Large intestine (tissue), 3 donors: ENCODE measurements at regions not wholly inside any gene's neighbourhood (a gene's known extent, or its start where the extent isn't known, plus 50 kb on each side); places are given as distances from the start of the nearest gene placed in this dataset.

Experiments used
- DNase-seq, 2 donors: peaks; one replicate each; pipeline versions ENCODE4 v3.0.0 to v3.0.0-alpha.2; 2013
- H3K27ac ChIP-seq: one replicate; pipeline ENCODE4 v1.5.1; 2013; ENCODE audit warnings: low read length
- H3K27me3 ChIP-seq: 2 replicates; pipeline ENCODE4 v1.6.1; 2013; ENCODE audit warnings: low read length; ENCODE audit not compliant: control insufficient read depth, insufficient read depth
- H3K36me3 ChIP-seq: 2 replicates; pipeline ENCODE4 v1.6.1; 2013; ENCODE audit warnings: low read length; ENCODE audit not compliant: control insufficient read depth, insufficient read depth
- H3K4me1 ChIP-seq: one replicate; pipeline ENCODE4 v1.6.1; 2013; ENCODE audit warnings: low read length; ENCODE audit not compliant: control insufficient read depth, insufficient read depth
- H3K4me3 ChIP-seq: one replicate; pipeline ENCODE4 v1.5.1; 2013; ENCODE audit warnings: low read length
- H3K9me3 ChIP-seq: one replicate; pipeline ENCODE4 v1.6.1; 2013; ENCODE audit warnings: mild to moderate bottlenecking, low read depth, low read length, moderate library complexity; ENCODE audit not compliant: control insufficient read depth
- WGBS: methylation state at CpG from one replicate; pipeline ENCODE4 v1.1.5; 2013; ENCODE audit warnings: low lambda C conversion rate; ENCODE audit not compliant: insufficient coverage; 5-methylcytosine and 5-hydroxymethylcytosine counted together

DNA sequence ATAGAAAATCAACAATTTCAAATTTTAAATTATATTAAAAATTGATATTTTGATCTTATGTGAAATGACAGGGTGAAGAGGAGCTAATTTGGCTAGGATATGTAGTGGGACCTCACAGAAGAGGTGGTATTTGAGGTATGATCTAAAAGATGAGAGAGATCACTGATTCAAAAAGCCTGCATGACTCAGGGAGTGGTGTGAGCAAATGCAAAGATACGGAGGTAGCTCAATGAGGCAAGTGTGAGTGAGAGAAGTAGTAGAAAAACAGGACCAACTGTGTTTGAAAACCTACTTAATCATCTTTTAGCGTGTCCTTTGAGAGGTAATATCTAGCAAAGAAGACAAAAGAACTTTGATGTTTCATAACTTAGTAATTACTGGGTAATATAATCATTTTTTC, 557.5 kb downstream of the DSC3 start:
- Histone ChIP-seq H3K4me1 (no peaks in the 10 kb centered on the region), H3K36me3 (no peaks in the 10 kb centered on the region), H3K27ac (no peak overlapping the region), H3K9me3 (no peaks in the 10 kb centered on the region), H3K27me3 (no peaks in the 10 kb centered on the region), H3K4me3 (no peak overlapping the region)
- no peak for DNase-seq
- WGBS = 89% methylated on average over 2 of the region's 2 CpGs

DNA sequence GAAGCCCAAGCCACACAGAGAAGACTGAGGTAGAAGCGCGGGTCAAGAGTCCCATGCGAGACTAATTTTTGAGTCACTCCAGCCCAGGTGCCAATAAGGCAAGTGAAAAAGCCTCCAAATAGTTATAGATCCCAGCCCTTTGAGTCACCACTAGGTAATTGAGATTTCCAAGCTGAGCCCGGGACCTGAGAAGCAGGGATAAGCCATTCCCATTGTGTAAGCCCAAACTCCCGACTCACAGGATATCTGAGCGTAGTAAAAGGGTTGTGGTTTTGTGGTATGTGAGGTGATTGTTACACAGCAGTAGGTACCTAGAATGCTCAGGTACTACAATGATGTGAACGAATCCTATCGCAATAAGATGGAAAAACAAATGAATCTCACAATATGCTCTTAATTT, 560.7 kb downstream of the DSC3 start:
- WGBS = 100% methylated on average over 2 of the region's 8 CpGs
- Histone ChIP-seq H3K27ac (no peak overlapping the region), H3K27me3 (no peaks in the 10 kb centered on the region), H3K36me3 (no peaks in the 10 kb centered on the region), H3K4me1 (no peaks in the 10 kb centered on the region), H3K4me3 (no peak overlapping the region), H3K9me3 (no peaks in the 10 kb centered on the region)
- DNase-seq = no peak

DNA sequence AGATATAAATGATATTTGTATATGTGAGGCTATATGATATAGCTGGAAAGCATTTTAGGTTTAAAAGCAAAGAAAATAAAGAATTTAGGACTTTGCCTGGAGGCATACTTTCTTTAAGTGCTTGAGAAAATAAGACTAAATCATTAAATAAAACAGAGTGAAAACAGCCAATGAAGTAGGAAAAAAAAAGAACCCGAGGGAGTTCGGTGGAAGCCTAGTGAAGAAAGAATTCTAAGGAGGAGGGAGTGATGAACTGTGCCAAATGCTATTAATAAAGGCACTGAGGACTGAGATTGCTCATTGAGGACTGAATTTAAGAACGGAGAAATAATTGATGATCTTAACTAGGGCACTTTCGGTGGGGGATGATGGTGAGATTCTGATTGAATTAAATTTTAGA, 573.5 kb downstream of the DSC3 start:
- H3K4me3 ChIP-seq = no peak overlapping the region
- WGBS = 90% methylated on average over 3 of the region's 4 CpGs
- no peaks in the 10 kb centered on the region for H3K27me3 ChIP-seq
- no peaks in the 10 kb centered on the region for H3K9me3 ChIP-seq
- H3K36me3 ChIP-seq = no peaks in the 10 kb centered on the region
- no peak overlapping the region for H3K27ac ChIP-seq
- DNase-seq = no peak
- no peaks in the 10 kb centered on the region for H3K4me1 ChIP-seq

DNA sequence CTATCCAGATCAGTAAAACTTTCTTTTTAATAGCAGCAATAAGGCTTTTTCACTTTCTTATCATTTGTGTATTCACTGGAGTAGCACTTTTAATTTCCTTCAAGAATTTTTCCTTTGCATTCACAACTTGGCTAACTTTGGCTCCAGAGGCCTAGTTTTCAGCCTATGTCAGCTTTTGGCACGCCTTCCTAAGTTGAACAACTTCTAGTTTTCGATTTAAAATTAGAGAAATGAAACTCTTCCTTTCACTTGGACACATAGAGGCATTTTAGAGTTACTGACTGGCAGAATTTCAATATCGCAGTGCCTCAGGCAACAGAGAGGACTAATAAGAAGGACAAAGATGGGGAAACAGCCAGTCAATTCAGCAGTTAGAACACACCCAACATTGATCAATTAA, 577.4 kb downstream of the DSC3 start:
- Histone ChIP-seq H3K36me3 (no peaks in the 10 kb centered on the region), H3K27ac (no peak overlapping the region), H3K9me3 (no peaks in the 10 kb centered on the region), H3K4me1 (no peaks in the 10 kb centered on the region), H3K4me3 (no peak overlapping the region), H3K27me3 (no peaks in the 10 kb centered on the region)
- WGBS = 80% methylated on average over 1 of the region's 3 CpGs
- no peak for DNase-seq

DNA sequence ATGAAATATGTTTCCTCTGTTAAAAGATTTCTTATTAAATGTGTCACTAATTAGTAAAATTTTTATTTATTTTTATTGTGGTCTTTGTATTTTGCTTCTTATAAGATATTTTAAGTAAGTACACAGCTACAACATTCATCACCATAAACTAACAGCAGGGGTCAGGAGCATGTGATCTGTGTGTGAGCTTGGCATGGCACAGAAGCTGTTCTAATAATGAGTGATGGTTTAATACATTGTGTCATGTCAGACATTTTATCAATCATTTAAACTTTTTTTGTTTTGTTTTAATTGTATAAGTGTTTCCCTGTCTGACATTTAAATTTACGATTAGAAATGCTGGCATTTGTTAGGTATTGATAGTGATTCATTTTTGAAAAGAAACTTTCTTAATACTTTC, 585.4 kb downstream of the DSC3 start:
- H3K27ac ChIP-seq = no peak overlapping the region
- no peak for DNase-seq
- no peaks in the 10 kb centered on the region for H3K4me1 ChIP-seq
- no peak overlapping the region for H3K4me3 ChIP-seq
- no peaks in the 10 kb centered on the region for H3K9me3 ChIP-seq
- H3K27me3 ChIP-seq = no peaks in the 10 kb centered on the region
- 100% methylated on average over 1 of the region's 1 CpG for WGBS
- no peaks in the 10 kb centered on the region for H3K36me3 ChIP-seq

DNA sequence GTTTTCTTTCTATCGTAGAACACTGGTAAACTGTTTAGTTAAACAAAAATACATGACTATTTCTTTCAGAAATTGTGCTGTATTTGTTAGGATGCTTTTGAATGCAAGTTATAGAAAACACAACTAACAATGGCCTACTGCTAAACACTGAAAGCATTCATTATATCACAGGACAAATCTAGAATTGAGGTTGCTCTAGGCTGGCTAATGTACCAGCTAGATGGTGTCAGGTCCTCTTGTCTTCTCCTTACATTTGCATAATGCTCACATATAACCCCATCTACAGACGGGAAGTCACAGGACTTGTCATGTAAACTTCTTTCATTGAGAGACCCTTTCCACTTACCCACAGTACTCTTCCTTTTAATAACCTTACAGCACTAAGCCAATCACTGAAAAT, 586.8 kb downstream of the DSC3 start:
- 83% methylated on average over 1 of the region's 2 CpGs for WGBS
- Histone ChIP-seq H3K4me1 (no peaks in the 10 kb centered on the region), H3K9me3 (no peaks in the 10 kb centered on the region), H3K36me3 (no peaks in the 10 kb centered on the region), H3K27me3 (no peaks in the 10 kb centered on the region), H3K4me3 (no peak overlapping the region), H3K27ac (no peak overlapping the region)
- no peak for DNase-seq

DNA sequence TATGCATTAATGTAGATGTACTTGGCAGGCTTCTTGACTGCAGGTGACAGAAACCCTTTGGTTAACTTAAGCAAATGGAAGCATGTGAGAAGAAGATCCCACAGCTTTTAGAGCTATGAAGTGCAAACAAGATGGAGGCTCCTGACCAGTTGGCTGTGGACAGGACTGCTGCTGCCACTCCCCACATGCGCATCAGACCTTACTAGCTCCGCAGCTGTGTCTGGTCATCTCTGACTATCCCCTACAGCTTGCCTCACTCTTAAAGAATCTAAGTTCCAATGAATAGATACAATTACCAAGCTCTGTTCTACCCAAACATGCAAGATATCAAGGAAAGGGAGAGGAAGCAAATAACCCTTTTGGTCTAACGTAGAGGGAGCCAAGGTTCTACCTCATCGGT, 587.6 kb downstream of the DSC3 start:
- Histone ChIP-seq H3K9me3 (no peaks in the 10 kb centered on the region), H3K27me3 (no peaks in the 10 kb centered on the region), H3K4me3 (no peak overlapping the region), H3K4me1 (no peaks in the 10 kb centered on the region), H3K36me3 (no peaks in the 10 kb centered on the region), H3K27ac (no peak overlapping the region)
- WGBS = 100% methylated on average over 2 of the region's 4 CpGs
- no peak for DNase-seq

DNA sequence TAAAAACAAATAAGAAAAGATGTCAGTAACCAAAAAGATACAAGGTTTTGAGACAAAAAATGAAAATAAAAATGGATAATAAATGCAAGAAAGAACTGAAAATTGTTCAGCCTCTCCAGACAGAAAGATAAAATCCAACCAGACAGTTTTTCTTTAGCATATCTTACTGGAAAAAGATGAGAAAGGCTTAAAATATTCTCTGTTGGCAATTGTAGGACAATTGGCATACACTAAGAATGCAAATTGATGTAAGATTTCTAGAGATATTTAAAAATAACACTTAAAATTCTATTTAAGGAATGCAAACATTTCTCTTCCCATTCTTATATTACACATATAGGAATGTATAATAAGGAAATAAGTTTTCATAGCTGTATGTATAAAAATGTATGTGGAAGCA, 590.6 kb downstream of the DSC3 start:
- Histone ChIP-seq H3K27ac (no peak overlapping the region), H3K4me3 (no peak overlapping the region), H3K9me3 (no peaks in the 10 kb centered on the region), H3K4me1 (no peaks in the 10 kb centered on the region), H3K36me3 (no peaks in the 10 kb centered on the region), H3K27me3 (no peaks in the 10 kb centered on the region)
- DNase-seq = no peak

DNA sequence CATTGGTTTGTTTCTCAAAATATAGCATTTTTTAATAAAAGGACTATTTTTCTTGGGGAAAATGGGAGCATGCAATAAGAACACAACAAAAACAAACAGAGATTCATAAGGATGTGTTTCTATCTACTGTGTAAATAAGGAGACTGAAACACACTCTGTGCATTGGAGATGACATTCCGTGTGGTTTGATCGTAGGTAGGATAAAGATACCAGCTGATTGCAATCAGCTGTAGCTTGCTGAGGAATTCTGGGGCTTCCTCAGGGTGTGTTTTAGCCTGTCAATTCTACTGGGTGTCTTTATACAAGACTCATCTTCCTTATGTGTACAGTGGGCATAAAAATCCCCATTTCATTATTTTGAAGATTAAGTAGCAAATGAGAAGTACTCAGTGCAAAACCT, 591.6 kb downstream of the DSC3 start:
- no peaks in the 10 kb centered on the region for H3K27me3 ChIP-seq
- no peak overlapping the region for H3K27ac ChIP-seq
- no CpG with 5 or more reads among the region's 2 CpGs for WGBS
- H3K9me3 ChIP-seq = no peaks in the 10 kb centered on the region
- H3K36me3 ChIP-seq = no peaks in the 10 kb centered on the region
- H3K4me3 ChIP-seq = no peak overlapping the region
- DNase-seq = no peak
- H3K4me1 ChIP-seq = no peaks in the 10 kb centered on the region

DNA sequence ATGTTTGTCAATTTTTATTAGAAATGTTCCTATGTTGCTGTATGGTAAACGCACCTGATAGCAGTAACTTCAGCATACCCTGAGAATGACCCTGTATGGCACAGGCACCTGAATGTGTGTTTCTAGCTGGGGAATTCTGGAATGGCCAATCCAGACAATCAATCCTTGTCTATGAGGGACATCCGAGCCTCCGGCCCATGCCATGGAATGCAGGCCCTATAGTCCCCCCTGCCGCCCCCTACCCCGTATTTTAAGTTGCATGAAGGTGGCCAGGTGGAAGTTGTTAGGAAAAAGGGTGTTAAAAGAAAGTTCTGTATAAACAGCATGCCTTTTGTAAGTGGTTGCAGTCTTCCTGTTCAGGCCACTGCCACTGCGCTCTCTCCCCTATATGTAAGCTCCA, 595.9 kb downstream of the DSC3 start:
- DNase-seq = no peak
- Histone ChIP-seq H3K9me3 (no peaks in the 10 kb centered on the region), H3K27ac (no peak overlapping the region), H3K36me3 (no peaks in the 10 kb centered on the region), H3K4me1 (no peaks in the 10 kb centered on the region), H3K27me3 (no peaks in the 10 kb centered on the region), H3K4me3 (no peak overlapping the region)
- no CpG with 5 or more reads among the region's 6 CpGs for WGBS

DNA sequence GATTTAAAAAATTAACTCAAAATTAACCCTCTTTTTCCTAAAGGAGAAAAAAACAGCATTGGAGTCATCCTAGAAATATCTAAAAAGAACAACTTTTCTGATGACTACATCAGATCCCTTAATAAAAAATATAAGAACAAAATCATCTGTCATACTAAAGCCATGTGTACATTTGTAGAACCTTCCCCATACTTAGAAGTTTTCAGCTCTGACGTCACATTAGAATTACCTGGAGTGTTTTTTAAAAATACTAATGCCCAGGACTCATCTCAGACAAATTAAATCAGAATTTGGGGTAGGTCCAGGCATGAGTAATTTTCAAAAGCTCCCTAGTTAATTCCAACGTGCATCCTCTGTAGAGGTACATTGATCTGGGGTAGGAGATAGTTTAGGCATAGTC, 598.0 kb downstream of the DSC3 start:
- Histone ChIP-seq H3K27me3 (no peaks in the 10 kb centered on the region), H3K4me3 (no peak overlapping the region), H3K4me1 (no peaks in the 10 kb centered on the region), H3K9me3 (no peaks in the 10 kb centered on the region), H3K27ac (no peak overlapping the region), H3K36me3 (no peaks in the 10 kb centered on the region)
- 100% methylated on average over 1 of the region's 2 CpGs for WGBS
- no peak for DNase-seq
